ENCODE measurements at regions not wholly inside any gene's neighbourhood (a gene's known extent, or its start where the extent isn't known, plus 50 kb on each side); places are given as distances from the start of the nearest gene placed in this dataset.
A peak's percentile ranks its signal among the peaks of the same experiment; 100 is the strongest.

GRCh38 chr4:82261084-82261483 is 112.7 kb downstream of the HNRNPD start:
- no peak overlapping the region for H3K27ac ChIP-seq
- TF ChIP-seq ZFX (IDR thresholded peaks at IDR 0.05; ENCODE audit: borderline replicate concordance), result no peak
- no peak for TF ChIP-seq CTCF (IDR thresholded peaks at IDR 0.05)

GRCh38 chr4:82260632-82261031 is 113.2 kb downstream of the HNRNPD start:
- no peak overlapping the region for H3K27ac ChIP-seq
- TF ChIP-seq CTCF (IDR thresholded peaks at IDR 0.05) (no peak), ZFX (IDR thresholded peaks at IDR 0.05; ENCODE audit: borderline replicate concordance) (no peak)

- TF ChIP-seq ZFX (IDR thresholded peaks at IDR 0.05; ENCODE audit: borderline replicate concordance), result no peak
- TF ChIP-seq CTCF (IDR thresholded peaks at IDR 0.05), result no peak
- H3K27ac ChIP-seq, result no peak overlapping the region
These were observed 117.1 kb downstream of the HNRNPD start for GRCh38 chr4:82256718-82257117.

- no peak overlapping the region for H3K27ac ChIP-seq
- TF ChIP-seq CTCF (IDR thresholded peaks at IDR 0.05) (no peak), ZFX (IDR thresholded peaks at IDR 0.05; ENCODE audit: borderline replicate concordance) (no peak)
These were observed 118.1 kb downstream of the HNRNPD start for GRCh38 chr4:82255657-82256056.

- TF ChIP-seq ZFX (IDR thresholded peaks at IDR 0.05; ENCODE audit: borderline replicate concordance) (no peak), CTCF (IDR thresholded peaks at IDR 0.05) (0 out of 2 replicates have a peak, but pooled peaks have one; percentile 5)
These were observed 124.7 kb downstream of the HNRNPD start for GRCh38 chr4:82248903-82249632.

GRCh38 chr4:82247629-82248028 is 126.2 kb downstream of the HNRNPD start:
- TF ChIP-seq CTCF (IDR thresholded peaks at IDR 0.05) (no peak), ZFX (IDR thresholded peaks at IDR 0.05; ENCODE audit: borderline replicate concordance) (no peak)
- no peak overlapping the region for H3K27ac ChIP-seq

More at GRCh38 chr4:82248903-82249632, 124.7 kb downstream of the HNRNPD start:
- H3K27ac ChIP-seq, result no peak overlapping the region

- TF ChIP-seq CTCF (IDR thresholded peaks at IDR 0.05) (no peak), ZFX (IDR thresholded peaks at IDR 0.05; ENCODE audit: borderline replicate concordance) (no peak)
- no peak overlapping the region for H3K27ac ChIP-seq
These were observed 126.6 kb downstream of the HNRNPD start for GRCh38 chr4:82247171-82247570.

Measured in 22Rv1 (cell line).